SK-N-MC (cell line): ENCODE measurements at regions not wholly inside any gene's neighbourhood (a gene's known extent, or its start where the extent isn't known, plus 50 kb on each side); places are given as distances from the start of the nearest gene placed in this dataset.
"Not testable (repeated sequence)": the region's sequence is repeated elsewhere in the genome, so short reads cannot be mapped to it uniquely, and the experiment has no call there.

Experiments
- EZH2 ChIP-seq: fragments of 200-600 bp; sonication (generic); IDR thresholded peaks from one replicate; pipeline ENCODE4 v1.6.1; 2017; ENCODE audit warnings: antibody characterized with exemption
- FOXP2 ChIP-seq: optimal IDR thresholded peaks from 2 replicates; pipeline ENCODE3; 2011; ENCODE audit warnings: mild to moderate bottlenecking, moderate library complexity; ENCODE audit not compliant: insufficient read depth; ENCODE audit errors: extremely low read length, control extremely low read depth
- POLR2AphosphoS5 ChIP-seq: IDR thresholded peaks from 2 replicates; pipeline ENCODE4 v1.6.1; 2012; ENCODE audit warnings: mild to moderate bottlenecking, low read depth, low read length, borderline replicate concordance

- TF ChIP-seq POLR2AphosphoS5, EZH2, FOXP2: not testable (repeated sequence)
Observed at GRCh38 chr17:64726025-64726424, 63.9 kb upstream of the SMURF2 start.
